Sigmoid colon (tissue), 6 donors: ENCODE measurements at regions not wholly inside any gene's neighbourhood (a gene's known extent, or its start where the extent isn't known, plus 50 kb on each side); places are given as distances from the start of the nearest gene placed in this dataset.

Experiments
- DNase-seq: peaks from one replicate; pipeline ENCODE4 v3.0.0-alpha.2; 2019
- H3K27ac ChIP-seq, 4 donors: fragments of 200-600 bp; sonication (generic); one replicate each; pipeline ENCODE4 v1.5.1; 2016 to 2019; ENCODE audit warnings: mild to moderate bottlenecking in 1 of 4
- H3K27me3 ChIP-seq, 3 donors: fragments of 200-600 bp; sonication (generic); one replicate each; pipeline ENCODE4 v1.5.1; 2019; ENCODE audit warnings: mild to moderate bottlenecking in 1 of 3
- H3K36me3 ChIP-seq, 4 donors: fragments of 200-600 bp; sonication (generic); one replicate each; pipeline ENCODE4 v1.5.1; 2016 to 2019
- H3K4me1 ChIP-seq, 4 donors: fragments of 200-600 bp; sonication (generic); one replicate each; pipeline ENCODE4 v1.5.1; 2017 to 2019
- H3K4me3 ChIP-seq, 4 donors: fragments of 200-600 bp; sonication (generic); one replicate each; pipeline ENCODE4 v1.5.1; 2017 to 2019; ENCODE audit warnings: mild to moderate bottlenecking in 2 of 4, moderate library complexity in 1 of 4
- H3K9me3 ChIP-seq, 4 donors: fragments of 200-600 bp in 3 of 4; sonication (generic) in 3 of 4; one replicate each; pipeline versions ENCODE4 v1.5.1 to v1.6.1; 2013 to 2019
- CTCF ChIP-seq, 4 experiments: fragments of 450-650 bp in 3 of 4; fragments of 200-600 bp in 1 of 4; IDR thresholded peaks; one replicate each; pipeline ENCODE4 v1.5.1; 2016 to 2019; ENCODE audit warnings: antibody characterized with exemption in 4 of 4, mild to moderate bottlenecking in 3 of 4, moderate library complexity in 2 of 4
- EP300 ChIP-seq, 4 donors: sonication (generic); formaldehyde crosslinking; IDR thresholded peaks; one replicate each; pipeline ENCODE4 v1.6.1; 2017; ENCODE audit warnings: antibody characterized with exemption in 4 of 4
- POLR2A ChIP-seq, 2 donors: fragments of 450-650 bp; IDR thresholded peaks; one replicate each; pipeline ENCODE4 v1.6.1; 2016; ENCODE audit warnings: antibody characterized with exemption in 2 of 2, mild to moderate bottlenecking in 2 of 2, moderate library complexity in 2 of 2
- POLR2AphosphoS5 ChIP-seq, 4 donors: sonication (generic); formaldehyde crosslinking; IDR thresholded peaks; one replicate each; pipeline ENCODE4 v1.6.1; 2017; ENCODE audit warnings: antibody characterized with exemption in 4 of 4
- WGBS, 2 donors: extraction: QIAGEN DNeasy Blood & Tissue Kit; methylation state at CpG; one replicate each; pipeline ENCODE4 v1.1.7; 2013; 5-methylcytosine and 5-hydroxymethylcytosine counted together
- intact Hi-C: fragments of 100-400 bp; cut with DNase I; formaldehyde crosslinking; loops from one replicate; pipeline ENCODE4 v1.15.1; 2023
- donor health status: healthy with polysubstance abuse.
- donor health status: healthy.

- Histone ChIP-seq H3K4me3 (no peak overlapping the region), H3K4me1 (no peaks in the 10 kb centered on the region), H3K36me3 (no peaks in the 10 kb centered on the region), H3K27me3 (no peaks in the 10 kb centered on the region), H3K9me3 (no peaks in the 10 kb centered on the region), H3K27ac (no peak overlapping the region)
- intact Hi-C loops = no loop called here
- no peak for TF ChIP-seq POLR2A (IDR thresholded peaks at IDR 0.05)
- no peak for TF ChIP-seq EP300 (IDR thresholded peaks at IDR 0.05)
- no peak for TF ChIP-seq CTCF (IDR thresholded peaks at IDR 0.05)
- TF ChIP-seq POLR2AphosphoS5 (IDR thresholded peaks at IDR 0.05) = no peak
- WGBS, 2 donors = 27 to 55% methylated on average over 1 of the region's 1 CpG
- DNase-seq = no peak
Observed at GRCh38 chr6:21468461-21468860, 125.1 kb upstream of the SOX4 start.

- Histone ChIP-seq H3K27me3 (no peaks in the 10 kb centered on the region), H3K4me3 (no peak overlapping the region), H3K9me3 (no peaks in the 10 kb centered on the region), H3K4me1 (no peaks in the 10 kb centered on the region), H3K36me3 (no peaks in the 10 kb centered on the region), H3K27ac (no peak overlapping the region)
- no peak for TF ChIP-seq POLR2AphosphoS5 (IDR thresholded peaks at IDR 0.05)
- TF ChIP-seq POLR2A (IDR thresholded peaks at IDR 0.05) = no peak
- no peak for TF ChIP-seq CTCF (IDR thresholded peaks at IDR 0.05)
- TF ChIP-seq EP300 (IDR thresholded peaks at IDR 0.05) = no peak
- 49 to 79% methylated on average over 3 of the region's 3 CpGs for WGBS, 2 donors
- DNase-seq = no peak
- intact Hi-C loops = no loop called here
Observed at GRCh38 chr6:21469213-21469612, 124.3 kb upstream of the SOX4 start.

GRCh38 chr6:21476112-21476511 lies 117.4 kb upstream of the SOX4 start:
- TF ChIP-seq POLR2AphosphoS5 (IDR thresholded peaks at IDR 0.05) (no peak), POLR2A (IDR thresholded peaks at IDR 0.05) (no peak), EP300 (IDR thresholded peaks at IDR 0.05) (no peak), CTCF (IDR thresholded peaks at IDR 0.05) (no peak)
- Histone ChIP-seq H3K4me3 (no peak overlapping the region), H3K36me3 (no peaks in the 10 kb centered on the region), H3K4me1 (peaks cover 0 to 9% (median 3%) of the 10 kb centered on the region in 4 donors), H3K27me3 (no peaks in the 10 kb centered on the region), H3K9me3 (no peaks in the 10 kb centered on the region), H3K27ac (no peak overlapping the region)
- DNase-seq = no peak
- WGBS, 2 donors = 80 to 85% methylated on average over 4 of the region's 4 CpGs
- intact Hi-C loops = no loop called here

- Histone ChIP-seq H3K27ac (no peak overlapping the region), H3K4me1 (peaks cover 0 to 9% (median 3%) of the 10 kb centered on the region in 4 donors), H3K4me3 (no peak overlapping the region), H3K9me3 (no peaks in the 10 kb centered on the region), H3K27me3 (no peaks in the 10 kb centered on the region), H3K36me3 (no peaks in the 10 kb centered on the region)
- DNase-seq = no peak
- 44 to 51% methylated on average over 2 of the region's 2 CpGs for WGBS, 2 donors
- TF ChIP-seq CTCF (IDR thresholded peaks at IDR 0.05) = no peak
- no peak for TF ChIP-seq POLR2AphosphoS5 (IDR thresholded peaks at IDR 0.05)
- TF ChIP-seq POLR2A (IDR thresholded peaks at IDR 0.05) = no peak
- TF ChIP-seq EP300 (IDR thresholded peaks at IDR 0.05) = no peak
- intact Hi-C loops = no loop called here
Observed at GRCh38 chr6:21478411-21478810, 115.1 kb upstream of the SOX4 start.

GRCh38 chr6:21478883-21479539 lies 114.5 kb upstream of the SOX4 start:
- H3K4me3 ChIP-seq = peak overlapping the region in 3 of 4 donors; percentile 7 to 26 (median 23)
- intact Hi-C loops = no loop called here
- H3K27me3 ChIP-seq = no peaks in the 10 kb centered on the region
- H3K27ac ChIP-seq = no peak overlapping the region
- peaks cover 0 to 9% (median 3%) of the 10 kb centered on the region in 4 donors for H3K4me1 ChIP-seq
- TF ChIP-seq POLR2AphosphoS5 (IDR thresholded peaks at IDR 0.05) (no peak), POLR2A (IDR thresholded peaks at IDR 0.05) (no peak), EP300 (IDR thresholded peaks at IDR 0.05) (no peak), CTCF (IDR thresholded peaks at IDR 0.05) (no peak)
- H3K36me3 ChIP-seq = no peaks in the 10 kb centered on the region
- no peaks in the 10 kb centered on the region for H3K9me3 ChIP-seq
- WGBS, 2 donors = 30 to 67% methylated on average over 15 of the region's 15 CpGs
- no peak for DNase-seq
